Caco-2 (cell line): ENCODE measurements at regions not wholly inside any gene's neighbourhood (a gene's known extent, or its start where the extent isn't known, plus 50 kb on each side); places are given as distances from the start of the nearest gene placed in this dataset.

Source experiments
- BruUV-seq: library from RNA; stranded (reverse); fragments of 400-500 nt; replicated peaks from 2 replicates; lab custom pipeline; 2021; lab: Mats Ljungman, UMichigan
- CTCF ChIA-PET: fragments of 300-600 bp; sonication (Branson Sonifier 250); formaldehyde crosslinking; loops from one replicate; lab custom pipeline; 2022; ENCODE audit warnings: antibody characterized with exemption; lab: Charles Lee
- POLR2A ChIA-PET: fragments of 300-600 bp; sonication (Branson Sonifier 250); formaldehyde crosslinking; loops from one replicate; lab custom pipeline; 2022; ENCODE audit warnings: antibody characterized with exemption; lab: Charles Lee
- DNase-seq, 2 experiments: peaks; one replicate each; pipeline versions ENCODE4 v3.0.0 to v3.0.0-alpha.2; 2020 to 2022
- H3K27me3 ChIP-seq: replicated peaks from 2 replicates; pipeline ENCODE4 v1.6.0; 2011; ENCODE audit warnings: low read length; ENCODE audit not compliant: control insufficient read depth, insufficient read depth
- H3K36me3 ChIP-seq: 2 replicates; pipeline ENCODE4 v1.5.1; 2011; ENCODE audit warnings: low read length; ENCODE audit not compliant: control insufficient read depth, insufficient read depth
- H3K4me1 ChIP-seq: fragments of 250-450 bp; sonication (Bioruptor Pico); 2 replicates; pipeline ENCODE4 v1.5.1; 2020; ENCODE audit warnings: mild to moderate bottlenecking
- H3K4me3 ChIP-seq: 2 replicates; pipeline ENCODE4 v1.5.1; 2011; ENCODE audit warnings: low read depth, mild to moderate bottlenecking, control low read depth, low read length
- H3K9me3 ChIP-seq: fragments of 250-450 bp; sonication (Bioruptor Pico); 2 replicates; pipeline ENCODE4 v1.5.1; 2020; ENCODE audit warnings: mild to moderate bottlenecking, moderate library complexity
- H3K27ac Mint-ChIP-seq: one replicate; pipeline ENCODE4 v1.8.0; 2022; ENCODE audit warnings: mixed read lengths; ENCODE audit not compliant: unreplicated experiment
- H3K27me3 Mint-ChIP-seq: one replicate; pipeline ENCODE4 v1.8.0; 2022; ENCODE audit warnings: mixed read lengths; ENCODE audit not compliant: insufficient read depth, unreplicated experiment
- H3K36me3 Mint-ChIP-seq: one replicate; pipeline ENCODE4 v1.8.0; 2022; ENCODE audit warnings: mild to moderate bottlenecking, mixed read lengths; ENCODE audit not compliant: insufficient read depth, unreplicated experiment
- H3K4me1 Mint-ChIP-seq: one replicate; pipeline ENCODE4 v1.8.0; 2022; ENCODE audit warnings: low read depth, mixed read lengths; ENCODE audit not compliant: unreplicated experiment
- H3K4me3 Mint-ChIP-seq: one replicate; pipeline ENCODE4 v1.8.0; 2022; ENCODE audit warnings: mild to moderate bottlenecking, moderate library complexity, mixed read lengths; ENCODE audit not compliant: unreplicated experiment
- H3K9me3 Mint-ChIP-seq: one replicate; pipeline ENCODE4 v1.8.0; 2022; ENCODE audit warnings: mixed read lengths; ENCODE audit not compliant: unreplicated experiment
- CTCF ChIP-seq, 2 experiments: fragments of 200-600 bp in 1 of 2; IDR thresholded peaks; 1 replicate in 1 of 2; 2 replicates in 1 of 2; pipeline versions ENCODE4 v1.5.1 to v1.8.0; 2011 to 2022; ENCODE audit warnings: antibody characterized with exemption in 1 of 2, control low read depth in 1 of 2, inconsistent platforms in 1 of 2, low read depth in 1 of 2, low read length in 1 of 2, mild to moderate bottlenecking in 1 of 2, moderate library complexity in 1 of 2; ENCODE audit not compliant: insufficient read depth in 1 of 2, severe bottlenecking in 1 of 2, unreplicated experiment in 1 of 2
- intact Hi-C: fragments of 100-400 bp; cut with micrococcal nuclease; formaldehyde crosslinking; loops from one replicate; pipeline ENCODE4 v1.10.0; 2022; ENCODE audit not compliant: unreplicated experiment

GRCh38 chr2:59959944-59960343 lies 593.5 kb downstream of the BCL11A start:
- Mint-ChIP-seq H3K9me3 (no peaks in the 10 kb centered on the region), H3K4me3 (no peak overlapping the region)
- CTCF ChIA-PET: no interaction called here

GRCh38 chr2:59957504-59957903 lies 596.0 kb downstream of the BCL11A start:
- Histone ChIP-seq H3K27me3 (no peaks in the 10 kb centered on the region), H3K36me3 (no peaks in the 10 kb centered on the region), H3K4me1 (no peaks in the 10 kb centered on the region), H3K9me3 (no peaks in the 10 kb centered on the region), H3K4me3 (no peak overlapping the region)
- ChIA-PET CTCF (no interaction called here), POLR2A (no interaction called here)
- Mint-ChIP-seq H3K9me3 (peaks cover 6% of the 10 kb centered on the region), H3K27me3 (no peaks in the 10 kb centered on the region), H3K4me1 (no peaks in the 10 kb centered on the region), H3K36me3 (no peaks in the 10 kb centered on the region), H3K27ac (no peak overlapping the region), H3K4me3 (no peak overlapping the region)
- TF ChIP-seq CTCF (IDR thresholded peaks at IDR 0.05; ENCODE audit: insufficient read depth in 1 of 2, low read depth in 1 of 2, low read length in 1 of 2, severe bottlenecking in 1 of 2, unreplicated experiment in 1 of 2): no peak
- DNase-seq: no peak
- intact Hi-C loops: no loop called here
- BruUV-seq: no TSS peak

More at GRCh38 chr2:59959944-59960343, 593.5 kb downstream of the BCL11A start:
- no peaks in the 10 kb centered on the region for H3K9me3 ChIP-seq
- H3K4me3 ChIP-seq: no peak overlapping the region
- DNase-seq: no peak
- no peaks in the 10 kb centered on the region for H3K4me1 ChIP-seq
- no peaks in the 10 kb centered on the region for H3K36me3 ChIP-seq
- Mint-ChIP-seq H3K27me3 (no peaks in the 10 kb centered on the region), H3K36me3 (no peaks in the 10 kb centered on the region), H3K27ac (no peak overlapping the region), H3K4me1 (no peaks in the 10 kb centered on the region)
- POLR2A ChIA-PET: no interaction called here
- H3K27me3 ChIP-seq: peaks cover 2% of the 10 kb centered on the region; the same call in 1 of the 2 replicates
- no peak for TF ChIP-seq CTCF (IDR thresholded peaks at IDR 0.05; ENCODE audit: insufficient read depth in 1 of 2, low read depth in 1 of 2, low read length in 1 of 2, severe bottlenecking in 1 of 2, unreplicated experiment in 1 of 2)
- no TSS peak for BruUV-seq
- intact Hi-C loops: no loop called here

- no TSS peak for BruUV-seq
- H3K36me3 ChIP-seq: no peaks in the 10 kb centered on the region
Observed at GRCh38 chr2:59956981-59957380, 596.5 kb downstream of the BCL11A start.

More at GRCh38 chr2:59956981-59957380, 596.5 kb downstream of the BCL11A start:
- intact Hi-C loops: no loop called here
- H3K9me3 Mint-ChIP-seq: peaks cover 6% of the 10 kb centered on the region
- no peak for TF ChIP-seq CTCF (IDR thresholded peaks at IDR 0.05; ENCODE audit: insufficient read depth in 1 of 2, low read depth in 1 of 2, low read length in 1 of 2, severe bottlenecking in 1 of 2, unreplicated experiment in 1 of 2)
- POLR2A ChIA-PET: no interaction called here
- Histone ChIP-seq H3K4me3 (no peak overlapping the region), H3K27me3 (no peaks in the 10 kb centered on the region), H3K9me3 (no peaks in the 10 kb centered on the region), H3K4me1 (no peaks in the 10 kb centered on the region)
- H3K36me3 Mint-ChIP-seq: no peaks in the 10 kb centered on the region
- no peaks in the 10 kb centered on the region for H3K27me3 Mint-ChIP-seq
- H3K4me3 Mint-ChIP-seq: no peak overlapping the region
- DNase-seq: no peak
- CTCF ChIA-PET: no interaction called here
- no peak overlapping the region for H3K27ac Mint-ChIP-seq
- H3K4me1 Mint-ChIP-seq: no peaks in the 10 kb centered on the region
